A673 (cell line): ENCODE measurements at regions not wholly inside any gene's neighbourhood (a gene's known extent, or its start where the extent isn't known, plus 50 kb on each side); places are given as distances from the start of the nearest gene placed in this dataset.

ENCODE experiments used
- BruUV-seq: library from RNA; stranded (reverse); fragments of 400-500 nt; replicated peaks from 2 replicates; lab custom pipeline; 2021; lab: Mats Ljungman, UMichigan
- CTCF ChIA-PET: fragments of 300-600 bp; sonication (Branson Sonifier 250); formaldehyde crosslinking; loops from one replicate; lab custom pipeline; 2022; ENCODE audit warnings: antibody characterized with exemption; lab: Charles Lee
- POLR2A ChIA-PET: fragments of 300-600 bp; sonication (Branson Sonifier 250); formaldehyde crosslinking; loops from one replicate; lab custom pipeline; 2022; ENCODE audit warnings: antibody characterized with exemption; ENCODE audit not compliant: low non-redundant PET; lab: Charles Lee
- DNase-seq: peaks from one replicate; pipeline ENCODE4 v3.0.0-alpha.2; 2015; ENCODE audit warnings: low spot score
- H3K27ac ChIP-seq: fragments of 200-600 bp; sonication (generic); 2 replicates; pipeline ENCODE4 v1.5.1; 2016; ENCODE audit warnings: mixed run types, low read depth, mild to moderate bottlenecking, mixed read lengths, antibody characterized with exemption, low read length; ENCODE audit not compliant: poor library complexity, severe bottlenecking
- H3K27me3 ChIP-seq: fragments of 200-600 bp; sonication (generic); replicated peaks from 2 replicates; pipeline ENCODE4 v1.6.1; 2017; ENCODE audit warnings: mixed run types, low read depth, mild to moderate bottlenecking, mixed read lengths, antibody characterized with exemption, low read length; ENCODE audit not compliant: insufficient read depth, poor library complexity
- H3K36me3 ChIP-seq: fragments of 200-600 bp; sonication (generic); 2 replicates; pipeline ENCODE4 v1.6.1; 2016; ENCODE audit warnings: mixed run types, mild to moderate bottlenecking, mixed read lengths, antibody characterized with exemption, low read length; ENCODE audit not compliant: insufficient read depth, poor library complexity, severe bottlenecking
- H3K4me1 ChIP-seq: fragments of 200-600 bp; sonication (generic); 2 replicates; pipeline ENCODE4 v1.6.1; 2017; ENCODE audit warnings: mixed run types, mild to moderate bottlenecking, mixed read lengths, antibody characterized with exemption, low read length; ENCODE audit not compliant: insufficient read depth, poor library complexity, severe bottlenecking
- H3K4me3 ChIP-seq: fragments of 200-600 bp; sonication (generic); 2 replicates; pipeline ENCODE4 v1.5.1; 2016; ENCODE audit warnings: low read depth, mixed run types, mild to moderate bottlenecking, mixed read lengths, low read length; ENCODE audit not compliant: poor library complexity, severe bottlenecking
- H3K9me3 ChIP-seq: fragments of 200-600 bp; sonication (generic); 2 replicates; pipeline ENCODE4 v1.6.1; 2016; ENCODE audit warnings: mixed run types, low read depth, mild to moderate bottlenecking, mixed read lengths, antibody characterized with exemption, low read length; ENCODE audit not compliant: poor library complexity, severe bottlenecking
- CTCF ChIP-seq: fragments of 300-800, 200-600 bp; sonication (generic); conservative IDR thresholded peaks from 2 replicates; pipeline ENCODE4 v1.5.1; 2017; ENCODE audit warnings: low read depth, mild to moderate bottlenecking, antibody characterized with exemption, low read length, moderate library complexity, mixed read lengths
- EZH2 ChIP-seq: fragments of 200-600 bp; sonication (generic); IDR thresholded peaks from 2 replicates; pipeline ENCODE4 v1.6.1; 2017; ENCODE audit warnings: borderline replicate concordance, low read depth, mild to moderate bottlenecking, mixed read lengths, antibody characterized with exemption, low read length; ENCODE audit not compliant: poor library complexity, severe bottlenecking
- intact Hi-C: fragments of 100-400 bp; cut with micrococcal nuclease; formaldehyde crosslinking; loops from one replicate; pipeline ENCODE4 v1.10.0; 2022; ENCODE audit not compliant: unreplicated experiment

- Histone ChIP-seq H3K4me3 (no peak overlapping the region), H3K9me3 (no peaks in the 10 kb centered on the region), H3K36me3 (no peaks in the 10 kb centered on the region), H3K27me3 (peaks cover 21% of the 10 kb centered on the region), H3K27ac (no peak overlapping the region), H3K4me1 (no peaks in the 10 kb centered on the region)
- no peak for DNase-seq
- ChIA-PET CTCF (no interaction called here), POLR2A (no interaction called here)
- no TSS peak for BruUV-seq
- TF ChIP-seq EZH2 (no peak), CTCF (no peak)
- intact Hi-C loops, result no loop called here
Observed at GRCh38 chr10:105383978-105384377, 742.9 kb downstream of the SORCS3 start.

GRCh38 chr10:105370692-105371091 is 729.6 kb downstream of the SORCS3 start:
- no TSS peak for BruUV-seq
- H3K4me1 ChIP-seq, result no peaks in the 10 kb centered on the region
- CTCF ChIA-PET, result no interaction called here

GRCh38 chr10:105359708-105360107 is 718.6 kb downstream of the SORCS3 start:
- Histone ChIP-seq H3K27ac (no peak overlapping the region), H3K4me3 (no peak overlapping the region), H3K27me3 (peaks cover 42% of the 10 kb centered on the region), H3K36me3 (no peaks in the 10 kb centered on the region), H3K4me1 (no peaks in the 10 kb centered on the region), H3K9me3 (no peaks in the 10 kb centered on the region)
- ChIA-PET POLR2A (no interaction called here), CTCF (no interaction called here)
- intact Hi-C loops, result loop anchor here (1.0 kb wide), 1 partner anchor 16 kb away; no protein-coding TSS in a partner anchor
- no peak for DNase-seq
- BruUV-seq, result no TSS peak
- no peak for TF ChIP-seq CTCF
- TF ChIP-seq EZH2, result no peak

More at GRCh38 chr10:105370692-105371091, 729.6 kb downstream of the SORCS3 start:
- H3K27me3 ChIP-seq, result peaks cover 41% of the 10 kb centered on the region
- intact Hi-C loops, result no loop called here
- no peak for TF ChIP-seq CTCF
- no peak for TF ChIP-seq EZH2
- POLR2A ChIA-PET, result no interaction called here
- H3K27ac ChIP-seq, result no peak overlapping the region
- H3K9me3 ChIP-seq, result no peaks in the 10 kb centered on the region
- no peak for DNase-seq
- H3K36me3 ChIP-seq, result no peaks in the 10 kb centered on the region
- no peak overlapping the region for H3K4me3 ChIP-seq
